ENCODE measurements at regions not wholly inside any gene's neighbourhood (a gene's known extent, or its start where the extent isn't known, plus 50 kb on each side); places are given as distances from the start of the nearest gene placed in this dataset.

DNA sequence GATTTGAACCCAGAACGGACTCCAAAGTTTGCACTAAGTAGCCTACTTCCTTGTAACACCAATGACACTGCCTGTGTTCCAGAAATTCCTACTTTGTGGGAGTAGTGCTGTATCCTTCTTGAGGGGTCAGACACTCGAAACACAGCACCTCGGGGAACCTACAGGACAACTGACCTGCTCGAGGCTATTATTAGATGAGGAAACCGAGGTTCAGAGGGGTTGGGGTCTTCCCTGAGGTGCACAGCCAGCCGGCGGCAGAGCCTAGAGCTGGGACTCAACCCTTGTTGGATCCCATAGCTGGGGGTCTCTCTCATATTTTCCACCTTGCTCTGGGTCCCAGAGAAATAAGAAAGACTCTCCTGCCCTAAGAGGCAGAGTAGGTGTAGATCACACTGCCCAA is 89.8 kb upstream of the PTPN1 start:
- TF ChIP-seq POLR2AphosphoS5 (IDR thresholded peaks at IDR 0.05): no peak
- TF ChIP-seq, protein P1, sequence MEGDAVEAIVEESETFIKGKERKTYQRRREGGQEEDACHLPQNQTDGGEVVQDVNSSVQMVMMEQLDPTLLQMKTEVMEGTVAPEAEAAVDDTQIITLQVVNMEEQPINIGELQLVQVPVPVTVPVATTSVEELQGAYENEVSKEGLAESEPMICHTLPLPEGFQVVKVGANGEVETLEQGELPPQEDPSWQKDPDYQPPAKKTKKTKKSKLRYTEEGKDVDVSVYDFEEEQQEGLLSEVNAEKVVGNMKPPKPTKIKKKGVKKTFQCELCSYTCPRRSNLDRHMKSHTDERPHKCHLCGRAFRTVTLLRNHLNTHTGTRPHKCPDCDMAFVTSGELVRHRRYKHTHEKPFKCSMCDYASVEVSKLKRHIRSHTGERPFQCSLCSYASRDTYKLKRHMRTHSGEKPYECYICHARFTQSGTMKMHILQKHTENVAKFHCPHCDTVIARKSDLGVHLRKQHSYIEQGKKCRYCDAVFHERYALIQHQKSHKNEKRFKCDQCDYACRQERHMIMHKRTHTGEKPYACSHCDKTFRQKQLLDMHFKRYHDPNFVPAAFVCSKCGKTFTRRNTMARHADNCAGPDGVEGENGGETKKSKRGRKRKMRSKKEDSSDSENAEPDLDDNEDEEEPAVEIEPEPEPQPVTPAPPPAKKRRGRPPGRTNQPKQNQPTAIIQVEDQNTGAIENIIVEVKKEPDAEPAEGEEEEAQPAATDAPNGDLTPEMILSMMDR (IDR thresholded peaks at IDR 0.05): no peak

Data from gastroesophageal sphincter (tissue), 3 donors.